ENCODE measurements at regions not wholly inside any gene's neighbourhood (a gene's known extent, or its start where the extent isn't known, plus 50 kb on each side); places are given as distances from the start of the nearest gene placed in this dataset.
"Not testable (repeated sequence)": the region's sequence is repeated elsewhere in the genome, so short reads cannot be mapped to it uniquely, and the experiment has no call there.

DNA sequence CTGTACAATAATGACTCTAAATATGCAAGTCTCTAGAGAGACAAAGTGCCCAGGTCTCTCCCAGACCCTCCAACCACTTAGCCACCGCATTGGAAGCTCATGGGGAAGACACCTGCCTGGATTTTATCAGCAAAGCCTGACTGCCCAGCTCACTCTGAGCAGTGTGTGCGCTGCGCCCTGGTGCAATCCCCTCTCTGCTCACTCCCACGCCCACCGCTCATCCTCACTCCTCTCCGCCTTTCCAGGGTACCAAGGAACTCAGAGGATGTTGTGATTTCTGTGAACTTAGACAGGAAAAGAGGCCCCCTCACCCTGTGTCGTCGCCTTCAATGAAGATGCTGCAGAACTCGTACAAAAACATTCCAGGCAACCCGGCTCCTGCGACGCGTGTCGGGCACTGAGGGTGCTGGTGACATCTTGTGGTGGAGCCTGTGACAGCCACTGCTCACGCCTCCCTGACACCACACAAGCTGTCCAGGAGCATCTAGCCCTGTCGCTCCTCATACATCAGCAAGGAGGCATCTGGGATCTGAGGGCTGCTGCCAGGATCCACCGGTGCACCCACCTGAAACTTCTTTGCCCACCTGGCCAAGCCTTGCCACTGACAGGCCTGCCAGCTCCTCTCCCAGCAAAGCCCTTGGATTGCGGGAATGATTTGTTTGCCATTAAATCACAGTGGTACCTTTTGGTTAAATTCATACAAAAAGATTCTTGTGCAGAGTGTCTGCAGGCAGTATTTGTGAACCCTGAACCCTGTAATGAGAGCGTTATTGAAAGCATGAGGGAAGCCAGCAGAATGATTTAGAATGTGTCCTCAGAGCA, 220.4 kb downstream of the ZNF516 start:
- in situ Hi-C loops (cut with HindIII; ENCODE audit: low sequenced_read_pairs) = no loop called here
- H3K4me3 ChIP-seq (ENCODE audit: low read depth, low read length) = no peak overlapping the region
- TF ChIP-seq CTCF (IDR thresholded peaks at IDR 0.05; ENCODE audit: low read depth, low read length) = peak; percentile 8
- no peak for DNase-seq (ENCODE audit: low read depth, low spot score)

DNA sequence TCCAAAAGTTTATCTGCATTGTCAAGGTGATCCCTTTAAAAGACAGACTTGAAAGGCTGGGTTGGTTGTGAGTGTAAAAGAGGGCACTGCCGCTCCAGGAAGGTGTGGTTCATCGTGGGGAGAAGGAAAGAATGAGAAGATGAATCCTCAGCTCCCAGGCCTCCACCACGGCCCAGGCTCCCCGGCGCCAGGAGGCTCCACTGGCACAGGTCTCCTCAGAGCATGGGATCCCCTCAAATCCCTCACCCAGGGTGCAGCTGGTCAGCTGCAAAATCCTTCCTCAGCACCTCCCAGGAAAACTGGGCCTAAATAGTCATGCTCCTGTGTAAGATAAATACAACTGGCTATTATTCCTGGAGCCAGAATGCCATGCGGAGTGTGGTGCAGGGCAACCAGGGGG, 221.1 kb downstream of the ZNF516 start:
- no peak for TF ChIP-seq CTCF (IDR thresholded peaks at IDR 0.05; ENCODE audit: low read depth, low read length)

DNA sequence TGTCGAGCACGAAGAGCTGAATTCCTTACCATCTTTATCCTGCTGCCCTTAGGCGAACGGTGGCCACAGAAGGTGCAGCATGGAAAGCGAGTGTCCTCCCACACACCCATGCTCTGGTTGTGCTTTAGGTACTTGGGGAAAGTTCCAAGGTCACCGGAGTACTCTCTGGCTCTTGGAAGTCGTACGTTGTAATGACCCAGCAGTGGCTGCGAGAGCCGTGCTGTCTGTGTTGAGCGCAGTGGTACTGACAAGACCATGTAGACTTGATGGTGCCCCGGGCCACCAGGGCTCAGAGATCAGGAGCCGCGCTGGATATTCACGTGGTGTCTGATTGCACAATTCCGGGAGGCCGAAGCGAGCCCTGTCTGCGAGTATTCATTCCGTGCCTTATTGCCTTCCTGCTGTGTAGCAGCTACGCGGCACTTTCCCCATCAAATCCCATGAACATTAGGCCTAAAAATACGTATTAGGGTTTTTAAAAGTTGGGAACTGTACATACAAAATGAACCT, 222.0 kb downstream of the ZNF516 start:
- H3K4me3 ChIP-seq (ENCODE audit: low read depth, low read length) = no peak overlapping the region
- TF ChIP-seq CTCF (IDR thresholded peaks at IDR 0.05; ENCODE audit: low read depth, low read length) = no peak

More for the DNA sequence above, 221.1 kb downstream of the ZNF516 start:
- DNase-seq (ENCODE audit: low read depth, low spot score) = no peak
- in situ Hi-C loops (cut with HindIII; ENCODE audit: low sequenced_read_pairs) = no loop called here
- no peak overlapping the region for H3K4me3 ChIP-seq (ENCODE audit: low read depth, low read length)

GRCh38 chr18:76267423-76267822, 227.6 kb downstream of the ZNF516 start:
- DNase-seq (ENCODE audit: low read depth, low spot score); H3K4me3 ChIP-seq (ENCODE audit: low read depth, low read length); in situ Hi-C loops (cut with HindIII; ENCODE audit: low sequenced_read_pairs): not testable (repeated sequence)

More for the DNA sequence above, 222.0 kb downstream of the ZNF516 start:
- DNase-seq (ENCODE audit: low read depth, low spot score) = no peak
- in situ Hi-C loops (cut with HindIII; ENCODE audit: low sequenced_read_pairs) = no loop called here

- no peak for DNase-seq (ENCODE audit: low read depth, low spot score)
- no peak overlapping the region for H3K4me3 ChIP-seq (ENCODE audit: low read depth, low read length)
- TF ChIP-seq CTCF (IDR thresholded peaks at IDR 0.05; ENCODE audit: low read depth, low read length) = no peak
- in situ Hi-C loops (cut with HindIII; ENCODE audit: low sequenced_read_pairs) = no loop called here
Observed at GRCh38 chr18:76266236-76266991, 228.6 kb downstream of the ZNF516 start.

DNA sequence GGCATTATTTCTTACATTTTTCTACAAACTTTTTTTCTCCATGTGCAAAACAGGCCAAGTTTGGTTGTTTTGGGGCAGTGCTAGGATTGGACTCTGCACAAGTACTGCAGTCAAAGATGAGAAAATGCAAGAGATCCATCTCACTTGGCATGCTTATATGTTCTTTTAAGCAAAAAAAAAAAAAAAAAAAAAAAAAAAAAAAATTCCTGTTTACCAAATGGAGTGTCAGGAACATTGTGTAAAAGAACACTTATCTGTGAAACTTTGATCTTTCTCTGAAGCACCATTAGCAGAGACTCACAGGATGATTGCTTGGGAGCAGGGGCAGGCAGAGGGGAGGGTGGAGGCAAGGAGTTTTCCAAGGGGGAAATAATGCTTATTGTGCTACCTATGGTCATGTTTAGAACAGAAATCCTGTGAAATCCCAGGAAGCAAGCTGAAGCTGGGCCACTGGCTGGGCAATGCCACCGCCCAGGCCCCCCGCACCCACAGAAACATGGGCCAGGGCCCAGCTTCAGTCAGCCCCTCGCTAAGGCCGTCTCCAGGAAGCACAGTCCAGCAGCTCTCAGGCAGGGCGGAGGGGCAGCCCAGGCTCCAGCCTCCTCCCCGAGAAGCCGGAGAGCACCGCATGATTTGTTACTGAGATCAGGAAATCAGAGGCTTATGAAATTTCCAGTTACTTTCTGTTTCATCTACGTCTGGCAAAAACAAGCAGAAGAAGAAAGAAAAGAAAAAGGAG, 229.4 kb downstream of the ZNF516 start:
- H3K4me3 ChIP-seq (ENCODE audit: low read depth, low read length) = no peak overlapping the region
- in situ Hi-C loops (cut with HindIII; ENCODE audit: low sequenced_read_pairs) = no loop called here
- TF ChIP-seq CTCF (IDR thresholded peaks at IDR 0.05; ENCODE audit: low read depth, low read length) = no peak

More for the DNA sequence above, 229.4 kb downstream of the ZNF516 start:
- DNase-seq (ENCODE audit: low read depth, low spot score) = peak; percentile 17
